ENCODE measurements at regions not wholly inside any gene's neighbourhood (a gene's known extent, or its start where the extent isn't known, plus 50 kb on each side); places are given as distances from the start of the nearest gene placed in this dataset.

- no peak for DNase-seq (ENCODE audit: low read depth)
These were observed 95.4 kb downstream of the RMI2 start for GRCh38 chr16:11440657-11441012.

GRCh38 chr16:11445486-11445885 is 100.2 kb downstream of the RMI2 start:
- DNase-seq (ENCODE audit: low read depth) = no peak

DNA sequence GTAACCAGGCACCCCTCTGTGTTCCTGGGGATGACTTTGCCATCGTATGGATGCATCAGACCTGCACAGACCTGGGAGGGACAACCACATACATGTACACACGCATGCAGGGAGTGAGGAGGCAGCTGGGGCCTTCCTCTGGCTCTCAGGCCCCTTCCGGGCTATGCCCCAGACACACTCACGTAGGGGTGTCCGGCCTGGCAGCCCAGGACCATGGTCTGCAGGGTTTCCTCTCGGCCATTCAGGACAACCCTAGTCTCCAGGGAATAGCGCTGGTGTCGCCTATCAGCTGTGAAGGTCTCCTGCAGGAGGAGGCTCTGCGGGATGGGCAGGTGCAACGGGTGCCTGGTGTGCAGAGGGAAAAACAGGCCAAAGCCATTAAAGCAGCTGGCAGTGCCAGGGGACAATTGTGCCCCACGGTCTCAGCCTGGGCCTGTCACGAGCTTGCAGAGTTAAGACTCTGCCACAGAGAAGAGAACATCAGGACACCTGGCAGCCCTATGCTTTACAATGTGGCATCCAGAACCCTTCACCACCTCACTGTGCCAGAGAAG is 101.4 kb downstream of the RMI2 start:
- DNase-seq (ENCODE audit: low read depth) = no peak

- no peak for DNase-seq (ENCODE audit: low read depth)
These were observed 102.0 kb downstream of the RMI2 start for GRCh38 chr16:11447272-11447671.

- DNase-seq (ENCODE audit: low read depth) = no peak
These were observed 102.6 kb downstream of the RMI2 start for GRCh38 chr16:11447836-11448235.

DNA sequence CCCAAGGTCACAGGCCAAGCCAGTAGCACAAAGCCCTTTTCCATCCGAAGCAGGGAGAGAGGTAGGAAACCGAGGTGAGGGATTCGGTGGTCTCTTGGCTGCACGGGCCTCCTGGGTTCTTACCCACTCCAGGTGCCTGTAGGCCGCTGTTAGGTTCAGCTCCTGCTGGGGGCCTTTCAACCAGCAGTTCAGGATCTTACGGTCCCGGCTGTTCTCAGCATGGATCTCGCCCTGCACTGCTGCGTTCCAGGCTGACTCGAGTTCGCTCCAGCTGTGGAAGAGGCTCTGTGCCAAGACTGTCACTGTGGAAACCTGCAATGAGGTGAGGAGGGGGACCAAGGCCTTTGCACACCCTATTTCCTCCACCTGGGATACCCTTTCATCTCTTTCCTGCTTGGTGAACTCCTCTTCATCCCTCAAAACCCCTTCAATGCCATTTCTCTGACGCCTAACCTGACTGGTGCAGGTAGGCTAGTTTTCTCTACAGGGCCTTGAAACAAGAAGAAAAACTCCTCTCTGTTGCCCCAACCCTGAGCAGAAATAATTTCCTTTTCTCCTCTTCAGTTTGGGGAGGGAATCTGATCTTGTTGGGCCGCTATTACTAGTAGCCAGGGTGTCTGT is 103.6 kb downstream of the RMI2 start:
- no peak for DNase-seq (ENCODE audit: low read depth)

- DNase-seq (ENCODE audit: low read depth) = no peak
These were observed 104.5 kb downstream of the RMI2 start for GRCh38 chr16:11449716-11450115.

DNA sequence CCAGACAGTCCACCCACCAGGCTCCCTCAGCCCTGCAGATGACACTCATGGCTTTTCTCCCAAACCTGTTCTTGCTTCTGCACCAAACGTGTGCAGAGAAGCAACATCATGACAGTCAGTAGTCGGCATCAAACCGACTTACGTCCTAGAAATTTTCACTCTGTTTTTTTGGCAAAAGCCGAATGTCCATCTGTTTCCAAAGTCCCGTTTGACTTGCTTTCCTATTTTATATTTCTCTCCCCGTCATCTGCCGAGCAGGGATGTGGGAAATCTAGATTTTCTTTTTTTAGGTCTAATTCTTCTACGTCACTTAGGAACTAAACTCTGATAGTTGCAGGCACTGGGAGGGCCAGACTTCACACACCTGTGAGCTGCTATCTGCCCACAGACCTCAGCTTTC is 104.9 kb downstream of the RMI2 start:
- DNase-seq (ENCODE audit: low read depth) = no peak

- no peak for DNase-seq (ENCODE audit: low read depth)
These were observed 107.0 kb downstream of the RMI2 start for GRCh38 chr16:11452298-11452697.

- no peak for DNase-seq (ENCODE audit: low read depth)
These were observed 107.6 kb downstream of the RMI2 start for GRCh38 chr16:11452746-11453389.

GRCh38 chr16:11456741-11457140 is 111.5 kb downstream of the RMI2 start:
- no peak for DNase-seq (ENCODE audit: low read depth)

- no peak for DNase-seq (ENCODE audit: low read depth)
These were observed 114.5 kb downstream of the RMI2 start for GRCh38 chr16:11459722-11460121.

- DNase-seq (ENCODE audit: low read depth) = no peak
These were observed 115.7 kb downstream of the RMI2 start for GRCh38 chr16:11460820-11461594.

GRCh38 chr16:11461595-11461990 is 116.3 kb downstream of the RMI2 start:
- no peak for DNase-seq (ENCODE audit: low read depth)

GRCh38 chr16:11462036-11462435 is 116.8 kb downstream of the RMI2 start:
- no peak for DNase-seq (ENCODE audit: low read depth)

GRCh38 chr16:11462861-11463260 is 117.6 kb downstream of the RMI2 start:
- DNase-seq (ENCODE audit: low read depth) = no peak

DNA sequence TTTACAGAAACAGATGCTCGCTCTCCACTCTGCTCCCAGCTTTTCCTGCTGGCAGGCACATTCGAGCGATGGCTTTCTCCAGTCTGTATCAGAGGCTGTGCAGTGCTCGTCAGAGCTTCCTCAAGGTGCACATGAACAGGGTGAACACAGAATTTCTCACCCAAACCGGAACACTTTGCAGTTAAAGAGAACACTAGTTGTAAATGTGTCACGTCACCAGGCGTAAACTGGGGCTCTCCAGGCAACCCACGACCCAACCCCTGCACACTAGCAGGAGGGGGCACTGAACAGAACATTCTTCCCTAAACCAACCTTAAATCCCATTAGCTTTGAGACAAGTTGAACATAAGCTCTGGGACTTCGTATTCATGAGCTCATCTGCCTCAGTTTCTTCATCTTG is 119.0 kb downstream of the RMI2 start:
- DNase-seq (ENCODE audit: low read depth) = no peak

- no peak for DNase-seq (ENCODE audit: low read depth)
These were observed 120.4 kb downstream of the RMI2 start for GRCh38 chr16:11465675-11466074.

GRCh38 chr16:11470676-11471415 is 115.9 kb downstream of the LITAF start:
- no peak for DNase-seq (ENCODE audit: low read depth)

- no peak for DNase-seq (ENCODE audit: low read depth)
These were observed 115.2 kb downstream of the LITAF start for GRCh38 chr16:11471548-11471947.

DNA sequence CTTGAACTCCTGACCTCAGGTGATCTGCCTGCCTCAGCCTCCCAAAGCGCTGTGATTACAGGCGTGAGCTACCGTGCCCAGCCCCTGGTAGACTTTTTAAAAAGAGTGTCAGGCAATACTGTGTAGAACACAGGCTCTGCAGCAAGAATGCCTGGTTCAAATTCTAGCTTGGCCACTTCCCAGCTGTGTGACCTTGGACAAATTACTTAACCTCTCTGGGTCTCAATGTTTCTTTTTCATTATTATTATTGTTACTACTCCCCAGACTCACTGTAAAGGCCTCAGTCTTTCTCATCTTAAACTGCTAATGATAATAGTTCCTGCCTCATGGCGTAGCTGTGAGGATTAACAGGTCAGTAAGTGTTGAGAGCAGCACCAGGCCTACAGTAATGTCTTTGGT is 114.3 kb downstream of the LITAF start:
- DNase-seq (ENCODE audit: low read depth) = no peak

DNA sequence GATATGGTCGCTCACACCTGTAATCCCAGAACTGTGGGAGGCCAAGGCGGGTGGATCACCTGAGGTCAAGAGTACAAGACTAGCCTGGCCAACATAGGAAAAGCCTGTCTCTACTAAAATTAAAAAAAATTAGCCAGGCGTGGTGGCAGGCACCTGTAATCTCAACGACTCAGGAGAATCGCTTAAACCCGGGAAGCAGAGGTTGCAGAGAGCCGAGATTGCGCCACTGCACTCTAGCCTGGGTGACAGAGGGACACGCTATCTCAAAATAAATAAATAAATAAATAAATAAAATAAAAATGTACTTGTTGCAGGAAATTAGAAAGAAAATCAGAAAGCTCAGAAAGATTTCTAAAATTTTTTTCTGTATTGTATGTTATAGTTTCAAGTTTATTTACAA is 113.9 kb downstream of the LITAF start:
- no peak for DNase-seq (ENCODE audit: low read depth)

Data from LHCN-M2 (cell line).